Stimulated activated CD8-positive, alpha-beta memory T cell treated with anti-CD3 and anti-CD28 coated beads, Interleukin-15, amount 100 ng/mL, for 48 hours (primary cell): ENCODE measurements at regions not wholly inside any gene's neighbourhood (a gene's known extent, or its start where the extent isn't known, plus 50 kb on each side); places are given as distances from the start of the nearest gene placed in this dataset.

Experiments used
- DNase-seq, 2 donors: peaks; one replicate each; pipeline ENCODE4 v3.0.0-alpha.2; 2020; ENCODE audit warnings: low read depth in 2 of 2

GRCh38 chr15:77796046-77796729 is 163.5 kb upstream of the LINGO1 start:
- no peak for DNase-seq

- DNase-seq = no peak
These were observed 162.7 kb upstream of the LINGO1 start for GRCh38 chr15:77795446-77795845.

- no peak for DNase-seq
These were observed 159.2 kb upstream of the LINGO1 start for GRCh38 chr15:77791941-77792340.

- no peak for DNase-seq
These were observed 157.8 kb upstream of the LINGO1 start for GRCh38 chr15:77790481-77790880.

GRCh38 chr15:77786956-77787355 is 154.2 kb upstream of the LINGO1 start:
- DNase-seq = no peak

- no peak for DNase-seq
These were observed 153.6 kb upstream of the LINGO1 start for GRCh38 chr15:77786181-77786890.

GRCh38 chr15:77784361-77785292 is 151.9 kb upstream of the LINGO1 start:
- DNase-seq = no peak

GRCh38 chr15:77783636-77784035 is 150.9 kb upstream of the LINGO1 start:
- DNase-seq = no peak

GRCh38 chr15:77782691-77783090 is 150.0 kb upstream of the LINGO1 start:
- no peak for DNase-seq

GRCh38 chr15:77781946-77782240 is 149.2 kb upstream of the LINGO1 start:
- no peak for DNase-seq

- no peak for DNase-seq
These were observed 148.6 kb upstream of the LINGO1 start for GRCh38 chr15:77781151-77781945.

- no peak for DNase-seq
These were observed 146.1 kb upstream of the LINGO1 start for GRCh38 chr15:77778802-77779201.

- DNase-seq = no peak
These were observed 143.1 kb upstream of the LINGO1 start for GRCh38 chr15:77775837-77776236.

GRCh38 chr15:77775373-77775772 is 142.7 kb upstream of the LINGO1 start:
- no peak for DNase-seq

GRCh38 chr15:77774350-77774749 is 141.6 kb upstream of the LINGO1 start:
- no peak for DNase-seq

GRCh38 chr15:77773903-77774302 is 141.2 kb upstream of the LINGO1 start:
- no peak for DNase-seq

- no peak for DNase-seq
These were observed 140.1 kb upstream of the LINGO1 start for GRCh38 chr15:77772641-77773402.

GRCh38 chr15:77771616-77772015 is 138.9 kb upstream of the LINGO1 start:
- DNase-seq = no peak

- no peak for DNase-seq
These were observed 137.0 kb upstream of the LINGO1 start for GRCh38 chr15:77769700-77770099.

GRCh38 chr15:77768521-77769078 is 135.9 kb upstream of the LINGO1 start:
- DNase-seq = no peak

- DNase-seq = no peak
These were observed 135.4 kb upstream of the LINGO1 start for GRCh38 chr15:77768107-77768506.
